Epidermal melanocyte (primary cell): ENCODE measurements at regions not wholly inside any gene's neighbourhood (a gene's known extent, or its start where the extent isn't known, plus 50 kb on each side); places are given as distances from the start of the nearest gene placed in this dataset.

ENCODE experiments used
- DNase-seq: peaks from one replicate; pipeline ENCODE4 v3.0.0; 2011; ENCODE audit warnings: low spot score; ENCODE audit not compliant: insufficient read length

DNA sequence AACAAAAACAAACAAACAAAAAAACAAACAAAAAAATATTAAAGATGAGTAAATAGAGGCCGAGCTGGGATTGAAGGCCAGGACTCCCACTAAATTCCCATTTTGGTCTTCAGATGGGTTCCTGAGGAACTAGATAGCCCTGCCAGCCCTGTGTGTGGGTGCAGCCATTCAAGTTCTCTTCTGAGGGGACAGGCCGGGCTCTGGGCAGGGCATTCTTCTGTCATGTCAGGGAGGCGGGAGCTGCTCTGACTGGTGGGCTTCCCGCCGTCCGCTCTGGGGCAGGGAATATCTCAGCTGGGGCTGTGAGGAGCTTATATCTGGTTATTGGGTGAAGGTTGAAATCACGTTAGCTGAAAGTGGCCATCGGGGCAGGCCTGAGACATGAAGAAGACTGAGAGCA is 127.3 kb upstream of the CXCR4 start:
- DNase-seq: no peak

DNA sequence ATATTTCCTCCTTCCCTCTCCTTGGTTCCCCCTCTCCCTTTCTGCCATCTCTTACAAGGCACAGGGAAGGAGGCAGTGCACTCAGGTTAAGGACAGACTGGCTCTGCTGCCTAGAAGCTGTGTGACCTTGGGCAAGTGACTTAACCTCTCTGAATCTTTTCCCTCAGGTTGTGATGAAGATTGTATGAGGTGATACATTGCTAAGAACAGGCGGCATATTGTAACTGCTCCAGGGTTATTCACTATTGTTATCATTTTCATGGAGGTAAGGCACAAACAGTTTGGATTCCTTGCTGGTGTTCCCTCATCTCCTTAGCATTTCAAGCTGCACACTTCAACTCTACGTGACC is 126.6 kb upstream of the CXCR4 start:
- no peak for DNase-seq

DNA sequence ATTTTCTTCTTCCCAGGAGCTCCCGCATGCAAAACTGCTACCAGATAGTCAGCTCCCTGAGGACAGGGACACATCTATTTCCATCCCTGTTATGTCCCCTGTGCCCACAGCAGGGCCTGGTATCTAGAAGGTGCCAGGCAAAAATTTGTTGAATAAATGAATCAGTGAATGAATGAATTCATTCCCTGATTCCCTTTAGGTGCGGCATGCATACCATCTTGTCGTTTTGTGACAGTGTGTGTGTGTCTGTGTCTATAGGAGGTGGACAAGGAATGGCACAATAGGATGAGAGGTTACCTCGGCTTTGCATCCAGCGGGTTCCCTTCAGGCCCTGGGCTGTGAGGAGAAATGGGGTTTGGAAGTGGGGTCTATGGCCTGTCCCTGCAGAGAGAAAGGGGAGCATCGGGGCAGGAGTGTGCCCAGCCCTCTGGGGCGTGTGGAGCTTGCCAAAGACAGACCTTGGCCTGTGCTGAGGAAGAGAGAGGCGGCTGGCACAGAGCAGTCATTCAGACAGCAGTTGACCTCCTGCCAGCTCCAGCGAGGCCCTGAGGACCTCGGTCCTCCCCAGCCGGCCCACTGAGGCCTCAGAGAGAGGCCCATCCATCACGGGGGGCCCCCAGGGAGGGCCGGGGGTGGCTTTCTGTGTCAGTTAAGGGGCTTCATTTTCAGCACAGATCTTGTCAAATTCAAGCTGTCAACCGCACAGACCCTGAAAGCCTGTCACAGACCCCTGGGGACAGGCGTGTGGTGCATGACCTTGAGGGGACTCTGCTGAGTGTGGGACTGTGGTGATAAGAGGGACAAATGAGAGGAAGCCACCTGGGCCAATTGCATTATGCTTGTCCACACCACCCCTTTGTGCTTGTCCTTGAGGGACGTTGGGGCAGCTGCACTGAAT is 125.9 kb upstream of the CXCR4 start:
- DNase-seq: no peak

DNA sequence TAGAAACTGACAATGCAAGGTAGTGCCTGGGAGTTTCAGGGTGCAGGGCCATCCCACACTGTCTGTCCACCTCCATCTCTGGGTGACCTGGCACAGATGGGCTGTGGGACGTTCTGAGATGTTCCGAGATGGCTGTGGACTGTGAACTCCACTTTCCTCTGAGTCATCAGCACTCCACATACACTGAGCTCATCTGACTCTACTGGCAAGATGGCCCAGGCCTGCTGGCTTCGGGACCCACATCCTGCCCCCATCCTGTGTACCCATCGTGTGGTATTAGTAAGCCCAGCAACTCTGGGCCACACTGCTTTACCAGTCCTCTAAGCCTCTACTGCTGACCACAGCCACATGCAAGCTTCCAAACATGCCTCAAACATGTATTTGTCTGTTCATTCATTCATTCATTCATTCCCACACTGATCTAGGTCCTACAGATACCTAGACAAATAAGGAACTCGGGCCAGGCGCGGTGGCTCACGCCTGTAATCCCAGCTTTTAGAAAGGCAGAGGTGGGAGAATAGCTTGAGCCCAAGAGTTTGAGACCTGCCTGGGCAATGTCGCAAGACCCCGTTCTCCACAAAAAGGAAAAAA is 124.8 kb upstream of the CXCR4 start:
- DNase-seq: no peak

DNA sequence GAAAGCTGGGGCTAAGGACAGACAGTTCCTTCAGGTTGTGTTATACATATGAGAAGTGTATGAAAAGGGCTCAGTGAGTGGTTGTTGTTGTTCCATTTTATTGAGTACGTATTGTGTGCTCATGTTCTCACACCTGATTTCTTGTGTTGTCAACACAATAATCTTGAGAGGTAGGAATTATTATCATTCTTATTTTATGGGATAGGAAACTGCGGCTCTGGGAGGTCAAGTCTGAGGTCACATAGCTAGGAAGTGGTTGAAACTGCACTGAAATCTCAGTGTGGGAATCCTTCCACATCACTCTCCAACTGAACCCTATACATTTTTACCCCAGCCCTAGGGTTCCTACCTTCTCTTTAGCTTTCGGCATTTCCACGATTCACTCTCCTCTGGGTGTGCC is 124.2 kb upstream of the CXCR4 start:
- DNase-seq: no peak

DNA sequence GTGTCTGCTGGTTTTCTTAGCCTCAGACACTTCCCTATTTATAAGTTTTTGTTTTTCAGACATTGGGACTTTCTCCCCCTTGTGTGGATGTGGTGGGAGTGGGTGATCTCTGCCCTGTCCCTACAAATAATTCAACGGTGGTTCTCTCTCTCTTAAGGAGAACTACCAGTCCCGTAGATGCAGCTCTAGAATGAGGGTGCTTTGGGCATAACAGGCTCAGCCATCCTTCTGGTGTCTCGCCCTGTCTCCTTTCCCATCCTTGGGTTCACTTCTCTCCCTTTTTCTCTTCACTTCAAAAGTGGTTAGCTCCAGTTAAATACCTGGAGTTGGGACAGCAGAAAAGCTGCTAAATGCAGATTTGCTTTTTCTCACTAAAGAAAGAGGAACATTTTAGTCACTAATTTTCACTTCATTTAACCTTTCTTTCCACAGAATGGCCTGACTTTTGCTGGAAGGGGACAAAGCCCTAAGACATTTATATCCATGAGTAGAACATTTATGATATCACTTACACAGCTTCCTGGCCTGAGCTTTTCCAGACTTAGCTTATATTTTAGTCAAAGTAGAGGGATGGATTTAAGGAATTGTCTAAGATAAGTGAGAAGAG is 121.2 kb upstream of the CXCR4 start:
- DNase-seq: no peak

DNA sequence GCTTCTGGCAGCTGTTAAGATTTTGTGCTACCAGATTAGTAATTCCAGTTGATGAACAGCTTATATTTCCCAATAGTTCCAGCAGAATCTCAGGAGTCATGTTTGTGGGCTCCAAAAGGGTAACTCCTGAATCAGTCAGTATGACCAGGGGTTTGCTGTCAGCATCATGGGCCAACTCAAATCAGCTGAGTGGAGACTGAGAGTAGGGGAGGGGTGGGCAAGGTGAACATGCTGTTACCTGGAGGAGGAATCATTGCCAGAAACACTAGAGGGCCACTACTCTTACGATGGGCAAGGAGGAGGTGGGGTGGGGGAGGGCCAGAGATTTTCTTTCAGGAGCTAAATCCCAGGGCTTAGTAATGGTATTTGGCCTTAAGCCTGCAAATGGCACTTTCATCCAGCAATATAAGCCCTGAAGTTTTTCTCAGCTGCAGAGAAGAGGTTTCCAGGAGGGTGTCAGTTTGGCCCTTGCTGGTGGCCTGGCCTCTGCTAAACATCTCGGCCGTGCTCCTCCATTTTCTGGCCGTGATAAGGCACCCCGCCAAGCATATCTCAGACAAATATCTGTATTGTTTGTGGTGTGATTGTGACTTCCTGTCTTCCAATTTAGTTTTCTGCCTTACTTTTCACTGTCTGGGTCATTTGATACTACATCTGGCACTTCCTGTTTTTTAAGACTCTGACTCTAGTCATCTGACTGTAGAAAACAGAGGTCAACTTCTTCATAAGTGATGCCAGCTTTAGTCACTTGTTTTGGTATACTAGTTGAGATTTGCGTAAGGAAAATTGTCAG is 120.5 kb upstream of the CXCR4 start:
- DNase-seq: peak; percentile 38

DNA sequence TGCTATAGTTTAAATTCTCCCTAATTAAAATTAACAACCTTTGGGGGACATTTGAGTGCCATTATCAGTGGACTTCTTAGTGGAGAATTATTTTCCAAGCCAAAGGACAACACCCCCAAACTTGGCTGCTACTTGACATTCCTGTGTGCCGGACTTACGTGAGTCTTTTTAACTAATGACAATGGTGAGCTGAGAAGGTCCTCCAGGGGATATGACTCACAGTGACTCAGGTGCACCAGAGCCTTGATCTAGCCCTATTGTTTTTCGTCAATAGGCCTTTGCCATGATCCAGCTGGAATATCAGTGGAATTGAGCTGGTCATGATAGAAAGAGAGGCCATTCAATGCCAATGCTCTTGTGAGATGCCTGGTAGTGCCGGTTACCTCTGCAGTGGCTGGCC is 118.1 kb upstream of the CXCR4 start:
- DNase-seq: no peak

DNA sequence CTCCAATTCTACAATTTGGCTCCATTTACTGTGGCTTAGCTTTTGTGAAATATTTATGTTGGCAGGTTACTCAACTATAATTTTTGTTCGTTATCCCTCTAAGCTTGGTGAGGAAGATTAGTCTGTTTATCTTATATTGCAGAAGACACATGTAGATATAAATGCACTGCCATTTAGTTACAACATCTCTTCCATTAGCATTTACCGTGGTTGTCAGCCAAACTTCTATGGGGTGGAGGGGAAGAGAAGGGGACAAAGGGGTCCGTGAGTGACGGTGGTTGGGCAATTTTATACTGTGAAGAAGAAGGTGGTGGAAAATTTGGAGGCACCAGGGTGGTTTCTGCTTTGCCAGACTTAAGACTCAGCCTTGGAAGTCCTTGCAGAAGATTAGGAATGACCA is 117.6 kb upstream of the CXCR4 start:
- no peak for DNase-seq

DNA sequence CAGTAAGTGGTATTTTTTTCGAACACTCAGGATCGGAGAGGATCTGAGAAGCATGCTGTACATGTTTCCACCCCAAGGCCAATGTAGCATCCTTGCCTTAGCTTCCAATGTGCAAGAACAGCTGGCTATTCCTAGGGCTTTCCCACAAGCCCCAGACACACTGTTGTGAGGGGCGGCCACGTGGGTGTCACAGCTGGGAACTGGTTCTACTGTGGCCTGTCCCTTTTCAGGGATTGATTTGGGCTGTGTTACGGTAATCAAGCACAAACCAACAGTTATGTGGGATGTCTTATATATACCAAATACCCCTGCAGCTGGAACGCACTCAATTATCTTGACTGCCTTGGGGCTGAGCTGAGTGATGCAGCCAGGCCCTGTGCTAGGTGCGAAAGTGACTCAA is 116.3 kb upstream of the CXCR4 start:
- DNase-seq: no peak

DNA sequence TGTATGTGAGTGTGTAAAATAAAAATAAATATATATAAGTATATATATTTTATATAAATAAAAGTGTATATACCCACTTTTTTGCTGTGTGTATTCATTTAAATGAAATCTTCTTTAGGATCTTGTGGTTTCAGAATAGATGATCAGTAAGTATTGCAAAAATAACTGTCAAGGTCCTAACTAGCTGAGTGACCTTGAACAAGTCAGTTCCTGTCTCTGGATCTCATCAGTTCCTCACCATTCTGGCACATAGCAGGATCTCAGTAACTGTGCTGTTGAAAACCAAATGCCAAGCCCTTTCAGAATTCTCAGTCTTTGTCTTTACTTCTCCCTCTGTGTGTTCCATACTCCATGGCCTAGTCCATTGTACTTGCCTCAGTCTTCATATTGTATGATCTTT is 115.3 kb upstream of the CXCR4 start:
- no peak for DNase-seq

DNA sequence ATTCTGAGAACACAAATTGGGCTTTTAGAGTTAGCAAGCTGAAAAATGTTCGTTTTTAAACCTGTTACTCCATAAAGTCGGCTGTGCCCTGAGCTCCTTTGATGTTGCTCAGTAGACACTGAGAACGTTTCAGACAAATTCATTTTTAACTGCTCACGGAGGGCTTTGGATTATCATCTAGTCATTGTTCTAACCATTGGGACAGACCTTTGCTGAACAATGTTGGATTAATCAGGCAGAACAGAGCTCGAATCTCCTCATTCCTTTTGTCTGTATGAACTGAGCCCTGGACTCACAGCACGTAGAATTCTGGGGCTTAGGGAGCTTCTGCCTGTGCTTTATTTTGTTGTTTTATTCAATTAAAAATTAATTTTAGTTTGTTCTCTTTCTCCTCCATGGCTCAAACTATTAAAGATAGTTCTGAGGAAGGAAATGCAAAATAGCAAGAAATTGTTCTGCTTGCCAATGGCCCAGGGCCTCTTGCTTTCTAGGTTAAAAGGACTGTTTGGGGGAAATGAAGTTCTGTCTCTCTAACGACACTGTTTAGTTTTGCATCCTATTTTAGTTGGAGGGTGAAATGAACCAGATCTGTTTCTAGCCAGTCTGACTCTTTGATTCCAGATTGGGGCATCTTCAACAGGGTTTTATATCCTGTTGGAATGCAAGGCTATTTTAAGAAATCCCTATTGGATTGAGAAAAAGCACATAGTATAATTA is 114.7 kb upstream of the CXCR4 start:
- DNase-seq: no peak

DNA sequence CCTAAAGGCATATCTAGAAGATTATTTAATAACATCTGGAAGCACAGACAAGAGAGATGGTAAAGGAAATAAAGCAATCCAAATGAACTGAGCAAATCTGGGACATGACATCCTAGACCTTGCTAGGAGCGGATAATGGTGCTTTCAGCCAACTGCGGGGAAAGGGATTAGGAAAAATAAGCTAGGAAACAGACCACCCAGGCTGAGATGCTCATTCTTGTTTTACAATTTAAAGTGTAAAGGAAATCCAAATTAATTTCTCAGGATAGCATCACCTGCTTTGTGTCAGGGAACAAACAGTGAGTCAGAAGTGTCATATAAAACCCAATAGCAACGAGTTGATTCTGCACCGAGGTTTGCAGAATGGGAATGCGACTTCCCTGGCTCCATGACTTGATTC is 112.5 kb upstream of the CXCR4 start:
- no peak for DNase-seq

DNA sequence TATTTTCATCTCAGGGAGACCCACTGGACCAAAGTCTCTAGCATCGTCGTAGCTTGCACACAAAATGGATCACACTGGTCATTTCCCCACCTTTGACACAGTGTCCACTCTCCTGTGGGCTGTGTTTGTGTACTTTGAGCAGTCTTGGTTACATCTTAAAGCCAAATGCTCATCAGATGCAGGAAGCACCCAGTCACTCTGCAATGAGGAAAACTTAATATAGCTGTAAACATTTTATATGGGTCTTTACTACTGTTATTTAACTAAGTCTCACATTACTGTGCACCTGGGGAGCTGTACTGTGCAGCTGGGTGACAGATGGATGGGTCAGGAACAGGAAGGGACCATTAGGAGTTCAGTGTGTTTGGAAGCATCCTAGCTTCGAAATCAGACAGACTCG is 109.0 kb upstream of the CXCR4 start:
- DNase-seq: no peak

DNA sequence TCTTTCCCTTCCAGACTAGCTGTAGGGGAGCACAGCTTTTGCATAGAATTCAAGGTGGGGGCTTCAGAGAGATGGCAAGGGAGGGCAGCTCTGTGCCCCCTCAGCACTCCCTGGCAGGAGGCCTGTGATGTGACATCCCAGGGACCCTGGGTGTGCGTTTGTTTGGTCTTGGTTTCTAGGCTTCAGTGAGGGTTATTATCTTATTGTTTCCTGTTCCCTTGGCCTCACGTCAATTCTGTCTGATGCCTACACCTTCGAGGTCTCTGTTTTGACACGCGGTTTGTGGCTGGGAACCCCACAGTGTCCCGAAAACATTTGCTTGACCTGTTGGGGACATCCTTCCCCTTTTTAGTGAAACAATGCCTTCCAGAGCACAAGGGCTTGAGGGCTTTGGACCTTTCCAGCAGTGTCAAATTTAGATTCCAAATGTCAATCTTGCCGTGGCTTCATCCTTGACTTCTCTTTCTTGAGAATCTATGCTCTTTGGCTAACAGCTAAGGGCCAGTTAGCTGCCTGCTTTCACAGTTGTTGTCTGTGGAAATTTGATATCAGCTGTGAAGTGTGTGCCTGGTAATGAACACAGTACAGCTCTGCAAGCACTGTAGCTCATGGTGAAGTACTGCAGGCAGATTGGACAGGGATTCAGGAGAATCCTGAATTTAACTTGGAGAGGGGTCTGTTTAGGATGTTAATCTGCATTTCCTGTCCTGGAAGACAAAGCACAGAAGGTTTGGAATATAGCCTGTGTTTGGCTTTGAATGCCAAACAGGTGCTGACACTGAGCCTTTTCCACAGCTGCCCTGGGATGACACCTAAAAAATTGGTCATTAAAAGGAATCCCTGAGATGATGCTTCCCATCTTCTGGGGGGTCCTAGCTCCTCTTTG is 108.2 kb upstream of the CXCR4 start:
- DNase-seq: no peak

DNA sequence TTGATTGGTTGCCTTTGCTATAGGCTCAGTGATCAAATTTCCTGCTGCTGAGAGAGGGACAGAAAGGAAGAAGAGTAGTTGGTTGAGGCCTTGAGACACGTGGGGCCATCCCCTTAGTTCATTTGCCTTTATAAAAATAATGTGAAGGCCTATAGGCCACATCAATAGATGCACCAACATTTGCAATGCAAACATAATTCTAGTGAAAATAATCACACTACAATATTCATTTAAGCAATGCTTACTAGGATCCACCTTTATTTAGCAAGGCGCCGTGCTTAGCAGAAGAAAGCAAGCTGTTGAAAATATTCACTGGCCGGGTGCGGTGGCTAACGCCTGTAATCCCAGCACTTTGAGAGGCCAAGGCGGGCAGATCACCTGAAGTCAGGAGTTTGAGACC is 105.3 kb upstream of the CXCR4 start:
- no peak for DNase-seq

DNA sequence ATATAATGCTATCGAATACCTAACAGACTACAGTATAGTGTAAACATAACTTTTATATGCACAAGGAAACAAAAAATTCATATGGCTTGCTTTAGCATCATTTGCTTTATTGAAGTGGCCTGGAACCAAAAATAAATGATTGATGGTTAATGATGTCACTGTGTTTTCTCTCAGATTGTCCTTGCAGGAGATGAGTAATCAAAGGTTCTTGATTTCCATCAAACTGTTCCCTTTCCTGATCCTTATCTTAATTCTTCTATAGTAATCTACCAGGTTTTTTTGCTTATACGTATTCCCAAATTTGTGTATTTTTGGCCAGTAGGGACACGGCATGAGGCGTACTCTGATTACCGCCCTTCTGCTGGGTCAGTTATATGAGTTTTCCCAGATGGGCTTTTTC is 104.9 kb upstream of the CXCR4 start:
- no peak for DNase-seq

DNA sequence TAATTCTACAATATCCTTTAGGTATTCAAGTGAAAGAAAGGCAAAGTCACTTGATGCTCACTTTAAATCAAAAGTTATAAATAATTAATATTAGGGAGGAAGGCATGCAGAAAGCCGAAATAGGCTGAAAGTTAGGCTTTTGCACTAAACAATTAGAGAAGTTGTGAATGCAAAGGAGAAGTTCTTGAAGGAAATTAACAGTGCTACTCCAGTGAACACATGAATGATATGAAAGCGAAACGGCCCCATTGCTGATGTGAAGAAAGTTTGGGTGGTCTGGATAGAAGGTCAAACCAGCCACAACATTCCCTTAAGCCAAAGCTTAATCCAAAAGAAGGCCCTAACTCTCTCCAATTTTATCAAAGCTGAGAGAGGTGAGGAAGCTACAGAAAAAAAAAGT is 103.1 kb upstream of the CXCR4 start:
- no peak for DNase-seq

DNA sequence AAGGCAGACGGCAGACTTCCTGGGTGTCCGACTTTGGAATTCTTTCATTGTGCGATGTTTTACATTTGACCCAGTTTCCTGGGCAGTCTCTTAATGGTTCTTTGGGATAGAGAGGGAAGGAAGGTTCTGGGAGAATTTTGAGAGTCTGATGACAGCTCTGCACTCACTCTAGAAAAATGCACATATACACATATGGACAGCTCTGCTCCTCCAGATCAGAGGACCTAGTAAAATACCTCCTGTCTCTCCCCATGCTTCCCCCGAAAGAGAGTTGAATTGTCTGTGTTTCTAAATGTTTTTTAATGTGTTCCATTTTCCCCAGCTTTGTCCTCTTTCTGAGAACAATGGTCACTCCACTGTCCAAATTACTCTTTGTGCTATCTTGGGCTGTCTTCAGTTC is 102.0 kb upstream of the CXCR4 start:
- no peak for DNase-seq

DNA sequence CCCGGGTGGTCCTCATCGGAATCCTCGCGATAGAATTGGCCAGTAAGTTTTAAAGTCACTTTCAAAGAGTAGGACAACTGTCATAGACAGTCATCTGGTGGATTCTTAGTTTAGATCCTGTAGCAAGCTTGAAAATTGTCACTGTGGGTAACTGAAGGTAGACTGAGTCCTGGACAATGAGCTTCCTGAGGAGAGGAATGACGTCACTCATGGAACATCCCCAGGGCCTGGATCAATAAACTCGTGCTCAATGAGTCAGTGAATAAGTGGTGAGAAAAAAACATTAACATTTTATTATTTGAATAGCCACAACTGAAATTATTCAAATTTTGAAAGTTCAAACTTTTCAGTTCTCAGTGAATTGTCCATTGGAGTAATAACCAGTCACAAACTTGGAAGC is 101.4 kb upstream of the CXCR4 start:
- no peak for DNase-seq
